ENCODE measurements at regions not wholly inside any gene's neighbourhood (a gene's known extent, or its start where the extent isn't known, plus 50 kb on each side); places are given as distances from the start of the nearest gene placed in this dataset.

DNA sequence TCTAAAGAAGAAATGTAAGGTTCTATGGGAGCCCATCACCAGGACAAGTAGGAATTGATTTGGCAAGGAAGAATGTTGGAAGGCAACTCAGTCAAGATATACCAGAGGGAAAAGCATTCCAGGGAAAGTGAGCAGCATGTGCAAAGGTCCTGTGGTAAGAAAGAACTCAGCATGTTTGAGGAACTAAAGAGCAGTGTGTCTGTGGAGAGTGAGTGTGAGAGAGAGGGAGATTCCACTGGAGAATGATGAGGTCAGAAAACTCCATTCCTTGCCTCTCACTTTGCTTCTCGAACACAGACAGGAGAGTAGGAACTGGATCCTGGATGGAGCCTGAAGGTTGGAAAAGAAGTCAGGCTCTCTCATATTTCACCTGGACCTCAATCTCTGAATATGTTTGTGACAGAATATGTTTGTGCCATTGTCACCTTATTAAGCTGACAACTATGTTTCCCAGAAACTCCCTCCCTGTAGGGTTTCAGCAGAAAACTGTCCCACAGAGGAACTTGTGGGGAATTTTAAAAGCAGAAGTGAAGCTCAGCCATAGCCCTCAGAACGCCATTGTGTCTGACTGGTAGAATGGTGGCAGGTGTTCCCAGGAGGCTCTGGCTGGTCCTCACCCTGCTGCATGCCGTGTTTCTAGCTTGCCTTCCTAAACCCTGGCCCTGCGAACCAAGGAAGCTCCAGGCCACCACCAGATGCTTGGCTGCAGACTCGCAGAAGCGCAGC is 382.4 kb upstream of the XYLT1 start:
- no peak for DNase-seq (ENCODE audit: low spot score)

DNA sequence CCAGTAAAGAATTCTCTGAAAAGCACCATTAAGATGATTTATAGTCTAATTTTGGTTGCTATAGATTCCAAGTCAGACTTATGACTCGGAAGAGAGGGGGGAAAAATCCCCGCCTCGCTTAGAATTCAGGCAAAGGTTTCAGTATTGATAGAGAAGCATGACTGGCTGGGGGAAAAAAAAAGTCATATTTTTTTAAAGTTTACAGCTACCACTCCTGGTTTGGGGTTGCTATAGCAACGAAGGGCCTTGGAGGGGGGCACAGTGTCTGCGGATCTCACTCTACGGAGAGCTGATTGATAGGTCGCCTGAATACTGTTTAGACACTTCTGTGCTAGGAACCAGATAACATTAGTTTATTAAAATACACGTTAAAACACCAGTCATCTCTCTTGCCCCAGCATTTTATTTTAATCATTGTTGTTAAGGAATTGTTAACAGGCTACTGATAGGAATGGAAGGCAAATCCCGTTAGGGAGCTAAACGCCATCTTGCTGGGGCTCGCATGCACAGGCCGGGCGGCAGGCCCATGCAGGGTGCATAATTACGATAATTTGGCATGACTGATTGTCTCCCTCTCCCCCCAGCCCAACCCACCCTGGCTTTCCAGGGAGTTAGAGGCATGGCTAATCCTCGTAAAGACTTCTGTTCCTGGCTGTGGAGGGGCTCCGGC is 380.0 kb upstream of the XYLT1 start:
- peak; percentile 21 for DNase-seq (ENCODE audit: low spot score)

DNA sequence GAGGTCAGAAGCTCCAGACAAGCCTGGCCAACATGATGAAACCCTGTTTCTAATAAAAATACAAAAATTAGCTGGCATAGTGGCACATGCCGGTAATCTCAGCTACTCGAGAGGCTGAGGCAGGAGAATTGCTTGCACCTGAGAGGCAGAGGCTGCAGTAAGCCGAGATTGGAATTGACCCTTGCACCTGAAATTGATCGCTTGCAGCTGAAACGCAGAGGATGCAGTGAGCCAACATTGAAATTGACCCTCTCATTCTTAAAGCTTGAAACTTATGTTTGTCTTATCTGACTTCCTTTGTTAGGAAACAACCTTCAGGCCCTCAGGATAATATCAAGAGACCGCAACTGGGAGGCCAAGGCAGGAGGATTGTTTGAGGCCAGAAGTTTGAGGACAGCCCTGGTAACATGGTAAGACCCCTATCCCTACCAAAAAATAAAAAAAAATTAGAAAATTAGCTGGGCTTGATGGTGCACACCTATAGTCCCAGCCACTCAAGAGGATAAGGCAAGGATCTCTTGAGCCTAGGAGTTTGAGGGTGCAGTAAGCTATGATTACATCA is 376.6 kb upstream of the XYLT1 start:
- no peak for DNase-seq (ENCODE audit: low spot score)

DNA sequence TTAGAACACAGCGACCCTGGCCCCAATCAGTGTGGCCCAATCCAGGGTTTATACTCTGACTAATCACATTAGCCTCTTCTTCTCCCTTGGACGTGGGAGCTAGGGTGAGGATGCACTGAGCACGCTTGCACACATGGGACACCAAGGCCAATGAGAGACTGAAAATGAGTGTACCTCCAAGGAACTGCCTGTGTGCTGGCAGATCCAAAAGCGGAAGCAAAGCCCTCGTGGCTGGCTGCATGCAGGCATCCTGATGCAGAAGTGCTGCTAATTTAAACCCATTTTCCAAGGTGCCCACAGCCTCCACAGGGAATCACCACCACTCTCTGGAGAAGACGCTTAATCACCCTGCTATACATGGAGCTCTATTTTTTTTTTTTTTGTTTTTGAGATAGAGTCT is 375.3 kb upstream of the XYLT1 start:
- DNase-seq (ENCODE audit: low spot score) = no peak

DNA sequence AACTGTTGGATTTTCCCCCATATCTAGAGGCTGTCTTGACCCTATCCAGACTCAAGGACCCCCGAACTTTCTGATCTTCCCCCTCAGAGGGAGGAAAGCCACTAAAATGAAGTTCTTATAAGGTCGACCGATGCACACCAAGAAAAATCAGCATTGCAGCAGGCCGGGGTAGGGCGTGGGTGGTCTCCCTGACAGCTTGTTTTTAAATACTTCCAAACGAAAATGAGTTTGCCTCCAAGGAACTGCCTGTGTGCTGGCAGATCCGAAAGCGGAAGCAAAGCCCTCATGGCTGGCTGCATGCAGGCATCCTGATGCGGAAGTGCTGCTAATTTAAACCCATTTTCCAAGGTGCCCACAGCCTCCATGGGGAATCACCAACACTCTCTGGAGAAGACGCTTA is 374.3 kb upstream of the XYLT1 start:
- no peak for DNase-seq (ENCODE audit: low spot score)

DNA sequence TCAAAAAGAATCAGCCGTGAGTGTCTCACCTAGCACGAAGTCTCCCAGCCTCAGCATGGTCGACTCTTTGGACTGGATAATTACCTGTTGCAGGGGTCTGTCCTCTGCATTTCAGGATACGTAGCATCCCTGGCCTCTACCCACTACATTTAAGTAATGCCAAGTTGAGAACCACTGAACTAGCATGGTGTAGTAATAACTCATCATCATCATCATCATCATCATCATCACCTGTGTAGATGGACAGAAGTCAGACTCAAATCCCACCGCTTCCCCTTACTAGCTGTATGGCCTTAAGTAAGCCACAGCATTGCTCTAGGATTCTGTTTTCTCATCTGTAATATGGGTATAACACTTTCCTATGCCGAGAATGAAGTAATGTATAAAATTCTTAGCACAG is 373.1 kb upstream of the XYLT1 start:
- DNase-seq (ENCODE audit: low spot score) = no peak

DNA sequence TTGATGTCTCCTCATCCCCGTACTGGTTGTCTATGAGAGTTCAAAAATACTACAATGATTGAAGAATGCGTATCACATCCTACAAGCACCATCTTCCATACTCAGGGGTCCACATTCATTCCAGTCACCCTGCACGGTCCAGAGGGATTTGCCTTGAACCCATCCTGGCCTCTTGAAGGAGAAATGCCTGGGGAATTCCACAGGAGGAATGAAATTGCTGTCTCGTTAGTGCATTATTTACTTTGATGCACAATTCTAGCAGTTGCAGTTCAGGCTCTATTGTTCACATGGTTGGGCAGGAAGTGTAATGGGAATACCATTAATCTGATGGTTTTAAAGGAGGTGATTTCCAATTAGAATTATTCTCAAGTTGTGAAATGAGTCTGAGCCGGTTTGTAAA is 369.1 kb upstream of the XYLT1 start:
- no peak for DNase-seq (ENCODE audit: low spot score)

DNA sequence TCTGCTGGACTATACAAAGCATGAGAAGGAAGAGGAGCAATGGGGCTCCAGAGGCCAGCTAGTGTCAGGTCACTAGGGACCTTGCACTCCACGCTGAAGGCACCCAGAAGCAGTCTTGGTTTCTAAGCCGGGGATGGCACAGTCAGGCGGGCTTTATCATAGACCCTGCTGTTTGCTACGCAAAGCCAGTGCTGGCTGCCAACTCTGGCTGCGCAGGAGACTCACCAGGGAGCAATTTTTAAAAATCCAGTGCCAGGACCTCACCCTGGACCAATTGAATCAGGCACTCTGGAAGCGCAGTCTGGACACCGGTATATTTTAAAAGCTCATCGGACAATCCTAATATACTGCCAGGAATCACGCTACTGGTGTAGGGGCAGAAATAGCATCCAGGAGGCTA is 368.5 kb upstream of the XYLT1 start:
- no peak for DNase-seq (ENCODE audit: low spot score)

DNA sequence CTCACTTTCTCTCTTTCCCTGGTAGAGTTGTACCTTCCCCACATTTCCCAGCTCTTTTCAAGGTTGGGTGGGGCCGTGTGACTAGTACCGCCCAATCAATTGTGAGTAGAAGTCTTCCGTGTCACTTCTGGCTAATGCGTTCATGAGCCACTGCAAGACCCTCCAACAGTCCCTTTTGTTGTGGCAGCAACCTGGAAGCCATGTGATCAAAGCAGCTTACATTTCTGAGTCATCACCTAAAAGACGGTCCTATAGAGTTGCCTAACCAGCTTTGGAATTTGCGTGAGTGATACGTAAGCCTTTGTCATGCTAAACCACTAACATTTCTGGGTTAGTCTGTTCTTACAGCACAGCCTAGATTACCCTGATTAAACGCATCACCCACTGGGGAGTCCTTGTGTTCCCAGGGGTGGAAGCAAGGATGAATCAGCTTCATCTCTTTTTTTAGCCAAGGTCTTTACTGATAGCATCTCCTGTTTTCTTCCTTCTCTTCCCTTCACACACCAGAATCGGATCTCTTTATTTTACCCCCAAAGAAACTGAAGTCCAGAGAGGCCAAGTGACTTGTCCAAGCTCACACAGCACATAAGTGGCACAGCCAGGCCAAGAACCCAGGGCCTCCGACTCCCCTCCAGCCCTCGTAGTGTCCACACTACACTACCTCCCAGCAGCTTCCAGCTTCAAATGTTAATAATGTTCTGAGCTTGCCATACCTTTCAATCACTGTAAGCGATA is 366.3 kb upstream of the XYLT1 start:
- peak; percentile 71 for DNase-seq (ENCODE audit: low spot score)

DNA sequence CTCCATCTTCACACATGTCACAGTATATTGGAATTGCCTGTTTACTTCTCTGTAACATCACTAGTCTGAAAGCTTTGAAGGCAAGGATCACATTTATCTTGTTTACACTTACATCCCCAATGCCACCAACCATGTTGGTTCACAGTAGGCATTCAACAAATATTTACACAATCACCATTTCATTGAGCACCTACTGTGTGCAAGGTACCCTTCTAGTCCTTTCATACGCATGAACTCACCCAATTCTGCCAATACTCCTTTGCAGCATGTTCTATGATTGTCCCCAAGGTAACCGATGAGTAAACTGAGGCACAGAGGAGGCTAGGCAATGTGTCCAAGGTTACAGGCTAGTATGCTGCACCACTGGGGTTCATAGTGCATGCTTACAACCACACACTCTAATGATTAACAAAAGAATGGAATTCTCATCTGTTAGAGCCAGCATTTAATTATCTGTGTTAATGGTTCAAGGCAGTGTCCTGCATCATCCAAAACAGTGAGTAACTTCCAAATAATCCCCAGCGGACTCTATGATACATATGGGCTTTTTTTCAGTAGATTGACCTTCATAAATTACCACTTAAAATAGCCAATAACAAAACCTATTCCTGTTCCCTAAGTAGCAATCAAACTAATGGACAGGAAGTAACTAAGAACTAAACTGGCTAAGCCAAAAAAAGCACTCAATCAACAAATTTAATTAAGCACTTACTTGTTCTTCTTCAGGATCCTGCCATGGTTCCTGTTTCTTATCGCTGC is 364.5 kb upstream of the XYLT1 start:
- DNase-seq (ENCODE audit: low spot score) = no peak

DNA sequence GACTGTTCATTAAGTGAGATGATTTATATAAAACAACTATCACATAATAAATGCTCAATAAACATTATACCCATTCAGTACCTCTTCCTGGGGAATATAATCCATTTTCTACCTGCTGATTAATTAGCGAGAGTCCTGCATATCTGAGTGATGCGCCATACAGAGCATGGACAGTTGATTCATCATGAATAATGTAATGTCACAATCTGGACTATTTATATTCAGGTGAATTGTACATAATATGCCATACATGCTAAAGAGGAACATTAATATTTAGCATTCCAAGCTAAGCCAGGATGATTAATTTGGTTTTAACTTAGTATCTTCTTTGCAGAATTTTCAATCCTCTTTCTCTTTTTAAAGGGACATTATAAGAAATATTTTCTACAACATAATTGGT is 362.0 kb upstream of the XYLT1 start:
- DNase-seq (ENCODE audit: low spot score) = no peak

DNA sequence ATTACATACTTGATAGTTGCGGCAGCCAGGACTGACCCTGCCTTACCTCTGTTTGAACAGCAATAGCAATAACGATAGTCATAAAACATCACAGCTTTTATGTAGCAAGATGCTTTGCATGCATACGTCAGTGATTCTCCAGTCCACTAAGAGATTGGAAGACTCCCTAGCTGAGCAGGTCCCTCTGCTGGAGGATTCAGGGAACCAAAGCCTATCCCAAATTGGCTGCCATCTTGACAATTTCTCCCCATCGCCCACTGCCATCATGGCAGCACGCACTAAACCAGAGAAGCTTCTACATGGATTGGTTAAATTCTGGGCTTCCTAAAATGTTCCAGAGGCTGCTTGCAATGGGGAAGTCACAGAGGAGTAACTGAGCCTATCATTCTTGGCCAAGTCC is 360.6 kb upstream of the XYLT1 start:
- peak; percentile 22 for DNase-seq (ENCODE audit: low spot score)

DNA sequence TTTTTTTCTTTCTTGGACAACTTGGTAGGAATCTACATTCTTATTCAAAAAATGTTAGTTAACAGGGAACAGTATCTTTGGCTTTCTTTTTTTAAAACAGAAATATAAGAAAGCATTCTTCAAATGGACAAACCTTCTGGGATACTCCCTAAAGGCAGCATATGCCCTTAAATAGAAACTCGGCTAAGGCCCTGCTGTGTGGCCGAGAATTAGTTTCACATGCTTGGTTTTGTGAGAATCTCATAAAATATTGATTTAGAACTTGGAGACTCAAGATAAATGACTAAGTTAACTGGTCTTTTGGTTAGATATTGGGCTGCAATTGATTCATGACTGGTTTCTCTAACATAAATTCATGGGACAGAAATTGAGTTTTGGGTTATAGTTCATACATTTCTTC is 359.9 kb upstream of the XYLT1 start:
- DNase-seq (ENCODE audit: low spot score) = no peak

DNA sequence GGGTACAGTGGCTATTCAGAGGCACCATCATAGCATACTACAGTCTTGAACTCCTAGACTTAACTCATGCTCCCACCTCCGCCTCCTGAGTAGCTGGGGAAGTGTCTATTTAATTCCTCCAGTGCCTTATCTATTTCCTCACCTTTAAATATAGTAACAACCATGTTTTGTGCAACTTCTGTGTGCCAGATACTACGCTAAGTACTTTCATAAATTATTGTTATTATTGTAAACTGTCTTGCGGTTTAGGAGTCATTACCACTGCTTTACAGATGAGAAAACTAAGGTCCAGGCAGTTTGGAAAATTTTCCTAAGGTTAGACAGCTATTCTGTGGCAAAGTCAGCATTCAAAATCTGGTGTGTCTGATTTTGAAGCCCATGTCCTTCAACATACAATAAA is 359.1 kb upstream of the XYLT1 start:
- no peak for DNase-seq (ENCODE audit: low spot score)

DNA sequence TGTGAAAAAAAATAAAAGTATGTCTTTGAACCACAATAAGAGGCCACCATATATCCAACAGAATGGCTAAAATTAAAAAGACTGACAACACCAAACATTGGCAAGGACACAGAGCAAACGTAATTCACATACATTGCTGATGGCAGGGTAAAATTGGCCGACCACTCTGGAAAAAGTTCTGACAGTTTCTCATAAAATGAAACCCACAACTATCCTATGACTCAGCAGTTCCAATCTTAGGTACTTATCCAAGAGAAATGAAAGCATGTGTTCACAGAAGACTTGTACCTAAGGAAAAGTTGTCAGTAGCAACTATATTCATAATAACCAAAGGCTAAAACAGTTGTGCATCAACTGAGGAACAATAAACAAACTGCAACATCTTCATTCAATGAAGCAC is 357.3 kb upstream of the XYLT1 start:
- no peak for DNase-seq (ENCODE audit: low spot score)

DNA sequence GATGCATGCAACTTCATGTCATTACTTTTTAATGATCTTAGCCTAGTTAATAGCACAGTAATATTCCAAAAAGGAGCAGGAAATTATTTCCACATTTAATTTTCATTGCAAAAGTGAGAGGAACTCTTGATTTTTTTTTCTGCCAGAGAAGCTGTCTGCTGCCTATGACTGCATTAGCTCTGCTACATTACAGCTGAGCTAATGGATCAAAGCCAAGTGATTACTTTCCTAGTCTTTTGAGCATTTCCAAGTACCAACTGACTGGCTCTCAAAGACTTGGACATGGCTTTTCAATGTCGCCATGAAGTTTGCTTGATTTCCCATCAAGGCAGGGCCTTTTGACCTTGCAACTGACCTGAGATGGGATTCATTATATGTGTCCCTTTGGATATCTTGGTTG is 356.6 kb upstream of the XYLT1 start:
- no peak for DNase-seq (ENCODE audit: low spot score)

DNA sequence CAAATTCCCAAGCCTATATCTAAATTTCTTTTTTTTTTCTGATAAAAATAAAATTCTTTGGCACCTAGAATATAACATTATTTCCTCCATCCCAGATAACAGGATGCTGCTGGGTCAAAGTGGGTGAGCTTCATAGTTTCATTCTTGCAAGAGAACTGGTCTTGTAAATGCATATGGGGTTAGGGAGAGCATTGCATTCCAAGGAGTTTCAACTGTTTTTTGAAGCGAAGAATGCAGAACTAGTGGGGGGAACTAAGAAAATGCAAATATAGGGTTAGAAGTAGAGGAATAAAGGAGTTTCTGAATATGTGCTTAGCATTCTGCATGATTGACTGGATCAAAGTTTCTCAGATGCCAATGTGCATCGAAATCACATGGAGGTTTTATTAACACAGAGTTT is 347.2 kb upstream of the XYLT1 start:
- no peak for DNase-seq (ENCODE audit: low spot score)

DNA sequence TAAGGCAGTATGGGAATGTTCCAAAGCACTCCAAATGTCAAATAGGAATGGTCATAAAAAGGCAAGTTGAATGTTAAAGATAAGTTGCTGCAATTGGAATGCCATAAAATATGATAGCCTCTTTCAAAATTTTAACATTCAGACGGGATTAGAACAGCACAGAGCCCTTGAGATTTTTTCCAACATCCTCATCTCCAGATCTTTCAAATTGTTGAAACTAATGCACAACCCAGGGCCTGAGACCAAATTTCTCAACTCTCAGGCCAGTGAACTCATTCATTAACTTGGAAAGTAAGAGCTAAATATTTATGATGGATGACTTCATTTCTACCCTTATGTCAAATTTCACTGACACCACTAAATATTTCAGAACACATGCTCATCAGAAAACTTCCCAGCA is 346.5 kb upstream of the XYLT1 start:
- DNase-seq (ENCODE audit: low spot score) = no peak

DNA sequence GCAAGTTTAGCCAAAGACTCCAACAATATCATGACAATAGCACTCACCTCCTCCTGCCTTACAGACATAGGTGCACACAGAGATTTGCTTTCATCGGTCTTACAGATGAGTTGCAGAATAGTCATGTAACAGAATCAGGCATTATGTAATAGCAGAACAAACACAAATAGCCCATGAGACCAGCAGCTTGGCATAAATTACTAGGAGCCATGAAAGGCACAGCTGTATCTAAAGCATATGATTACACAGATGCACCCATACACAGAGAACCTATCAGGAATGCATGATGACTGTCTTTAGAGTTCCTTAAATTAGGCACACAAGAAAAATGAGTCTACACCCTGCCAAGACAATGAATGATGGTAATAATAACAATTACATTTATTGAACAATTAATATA is 342.0 kb upstream of the XYLT1 start:
- no peak for DNase-seq (ENCODE audit: low spot score)

DNA sequence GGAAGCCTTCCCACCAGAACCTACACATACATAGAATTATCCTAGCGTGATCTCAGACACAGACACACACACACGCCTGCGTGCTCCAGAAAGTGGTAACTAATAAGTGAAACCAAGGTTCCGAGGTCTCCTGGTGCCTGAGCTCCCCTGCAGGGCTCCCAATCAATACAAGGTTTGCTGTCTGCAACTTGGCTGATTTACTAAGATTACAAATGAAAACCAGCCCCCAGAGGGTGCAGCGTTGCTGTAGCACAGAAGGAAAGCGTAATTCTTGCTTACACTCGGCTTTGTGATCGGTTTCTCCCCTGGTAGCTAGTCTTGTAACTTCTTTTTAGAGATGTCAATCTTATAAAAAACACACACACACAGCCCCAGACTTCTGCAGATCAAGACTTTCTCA is 334.1 kb upstream of the XYLT1 start:
- DNase-seq (ENCODE audit: low spot score) = no peak

DNA sequence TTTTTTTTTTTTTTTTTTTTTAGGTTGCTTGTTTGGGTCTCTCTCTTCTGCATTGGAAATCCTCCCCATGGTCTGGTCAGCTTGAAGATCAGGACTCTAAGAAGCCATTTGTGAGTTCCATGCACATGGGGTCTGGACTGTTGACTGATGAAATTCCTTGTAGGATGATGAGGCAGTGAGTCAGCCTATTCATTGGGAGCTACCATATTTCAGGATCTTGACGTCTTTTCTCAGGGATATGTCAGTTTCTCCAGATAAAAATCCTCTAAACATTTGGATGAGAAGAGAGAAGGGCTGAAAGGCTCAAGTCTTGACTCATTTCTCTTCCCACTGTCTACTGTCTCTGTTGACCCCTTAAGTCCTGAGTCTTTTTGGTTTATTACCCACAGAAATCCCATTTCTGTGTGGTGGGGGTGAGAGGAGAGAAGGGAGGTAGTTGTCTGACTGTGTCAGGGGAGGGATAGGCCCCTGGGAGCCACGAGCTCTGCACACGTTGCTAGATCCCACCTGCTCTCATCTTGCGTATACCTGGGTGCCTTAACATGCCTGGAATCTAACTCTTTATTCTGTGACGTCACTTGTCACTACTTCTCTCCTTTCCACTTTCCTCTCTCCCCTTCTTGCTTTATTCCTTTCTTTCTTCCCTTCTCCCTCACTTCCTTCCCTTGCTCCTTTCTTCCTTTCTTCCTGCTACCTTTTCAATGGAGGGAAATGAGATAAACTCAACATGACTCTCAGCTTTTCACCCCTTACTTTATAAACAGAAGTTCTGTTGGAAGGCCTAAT is 333.1 kb upstream of the XYLT1 start:
- DNase-seq (ENCODE audit: low spot score) = no peak

DNA sequence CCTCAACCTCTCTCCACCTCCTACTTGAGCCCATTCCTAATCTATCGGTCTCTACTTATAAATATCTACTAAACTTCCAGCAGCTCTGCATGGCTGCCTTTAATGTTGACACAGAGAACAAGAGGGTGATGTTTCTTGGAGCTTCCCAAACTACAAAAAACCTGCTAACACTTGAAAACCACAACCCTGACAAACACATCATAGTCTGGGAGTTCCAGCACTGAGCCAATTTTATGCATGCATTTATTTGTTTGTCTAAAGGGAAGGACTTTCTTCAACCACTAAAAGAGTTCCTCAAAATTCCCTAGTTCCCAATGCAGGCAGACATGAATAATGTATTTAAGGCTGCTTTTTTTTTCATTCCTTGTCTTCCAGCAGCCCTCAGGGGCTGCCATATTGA is 331.8 kb upstream of the XYLT1 start:
- no peak for DNase-seq (ENCODE audit: low spot score)

Data from iPS-NIHi11 (cell line).